ENCODE measurements at regions not wholly inside any gene's neighbourhood (a gene's known extent, or its start where the extent isn't known, plus 50 kb on each side); places are given as distances from the start of the nearest gene placed in this dataset.

DNA sequence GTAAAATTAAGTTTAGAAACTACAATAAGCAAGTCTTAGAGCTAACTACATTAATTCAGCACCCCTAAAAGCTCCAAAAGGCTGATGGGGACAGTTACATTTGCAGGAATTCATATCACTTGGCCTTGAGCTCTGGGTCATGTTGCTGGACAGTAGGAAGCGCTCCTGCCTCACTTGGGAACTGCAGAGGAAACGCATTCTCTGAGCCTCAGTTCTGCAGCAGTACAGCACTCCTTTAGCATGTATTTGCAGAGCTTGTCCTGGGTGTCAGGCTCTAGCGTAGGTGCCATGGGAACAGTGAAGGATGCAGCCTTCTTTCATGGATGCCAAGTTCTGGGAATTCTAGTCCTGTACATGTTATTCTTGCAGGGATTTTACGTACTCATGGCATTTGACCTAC, 710.4 kb downstream of the IRX1 start:
- TF ChIP-seq CTCF (IDR thresholded peaks at IDR 0.05; ENCODE audit: insufficient read depth, low read length) (no peak), POLR2AphosphoS5 (IDR thresholded peaks at IDR 0.05; ENCODE audit: low read depth) (no peak), REST (IDR thresholded peaks at IDR 0.05; ENCODE audit: insufficient replicate concordance, low read depth) (no peak), SPI1 (IDR thresholded peaks at IDR 0.05; ENCODE audit: borderline replicate concordance, low read depth) (no peak)
